ENCODE measurements at regions not wholly inside any gene's neighbourhood (a gene's known extent, or its start where the extent isn't known, plus 50 kb on each side); places are given as distances from the start of the nearest gene placed in this dataset.
A peak's percentile ranks its signal among the peaks of the same experiment; 100 is the strongest.

- CTCF ChIA-PET, result interaction anchor here (1.1 kb wide), 1 partner anchor 9 kb away, joined by 3 read pairs; no protein-coding TSS in a partner anchor
- H3K27me3 ChIP-seq (replicated peaks in 2 of 5; ENCODE audit: control insufficient read depth in 4 of 5, insufficient read depth in 5 of 5, low read length in 4 of 5), result no peaks in the 10 kb centered on the region
- POLR2A ChIA-PET, result no interaction called here
- H3K4me3 ChIP-seq (ENCODE audit: control insufficient read depth in 1 of 7, extremely low read depth in 1 of 7, insufficient read depth in 4 of 7, low read depth in 2 of 7, low read length in 6 of 7), result no peak overlapping the region
- peaks cover 4 to 35% (median 20%) of the 10 kb centered on the region in 4 experiments for H3K4me1 ChIP-seq (ENCODE audit: control extremely low read depth in 1 of 4, control insufficient read depth in 4 of 4, insufficient read depth in 4 of 4, low read length in 3 of 4)
- H3K36me3 ChIP-seq (ENCODE audit: control insufficient read depth in 4 of 4, insufficient read depth in 4 of 4, low read length in 3 of 4), result no peaks in the 10 kb centered on the region
- DNase-seq, result no peak
- H3K27ac ChIP-seq (ENCODE audit: insufficient read depth in 1 of 2, low read depth in 1 of 2, low read length in 2 of 2, poor library complexity in 1 of 2, severe bottlenecking in 2 of 2), result no peak overlapping the region
- H3K9me3 ChIP-seq (ENCODE audit: control extremely low read depth in 1 of 5, control insufficient read depth in 4 of 5, insufficient read depth in 2 of 5, low read depth in 1 of 5, low read length in 4 of 5), result peaks cover 0 to 4% (median 0%) of the 10 kb centered on the region in 5 experiments
These were observed 195.0 kb upstream of the PRPS1L1 start for GRCh38 chr7:18222636-18223035.

DNA sequence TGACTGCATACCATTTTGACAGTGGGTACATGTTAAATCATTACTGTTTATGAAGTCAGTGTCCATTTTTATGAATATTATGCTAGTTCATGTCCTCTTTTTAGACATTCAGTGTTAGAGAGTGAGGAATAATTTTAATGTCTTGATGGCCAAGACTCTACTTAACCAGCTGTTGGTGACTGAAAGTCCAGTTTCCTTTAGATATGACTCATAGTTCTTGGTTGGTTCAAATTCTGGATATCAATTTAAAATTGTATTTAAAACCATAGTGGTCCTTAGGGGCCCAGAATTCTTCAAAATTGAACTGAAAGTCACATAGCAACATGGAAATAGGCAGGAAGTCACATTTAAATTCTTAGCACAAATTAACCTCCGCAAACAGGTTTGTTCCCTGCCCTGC is 196.5 kb upstream of the PRPS1L1 start:
- H3K4me3 ChIP-seq (ENCODE audit: control insufficient read depth in 1 of 7, extremely low read depth in 1 of 7, insufficient read depth in 4 of 7, low read depth in 2 of 7, low read length in 6 of 7), result no peak overlapping the region
- CTCF ChIA-PET, result interaction anchor here (1.0 to 1.5 kb wide), 2 partner anchors 23 to 73 kb away, joined by 3 read pairs; no protein-coding TSS in a partner anchor

DNA sequence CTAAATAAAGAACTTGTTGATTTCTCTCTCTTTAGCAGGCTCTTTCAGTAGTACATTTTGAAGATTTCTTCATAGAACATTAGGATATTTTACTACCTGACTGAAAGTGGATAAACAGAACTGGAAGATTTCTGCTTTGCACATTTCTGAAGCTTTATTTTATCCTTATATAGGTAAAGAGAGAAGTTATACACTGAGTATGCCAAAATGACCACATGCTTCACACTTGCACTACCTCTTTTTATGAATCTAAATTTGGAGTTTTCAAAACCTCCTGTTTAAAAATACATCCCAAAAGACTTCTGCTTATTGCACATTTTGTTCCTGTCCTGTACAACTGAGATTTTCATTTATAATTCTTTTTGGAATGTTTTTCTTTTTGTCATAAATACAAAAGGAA is 197.4 kb upstream of the PRPS1L1 start:
- Histone ChIP-seq H3K4me1 (ENCODE audit: control extremely low read depth in 1 of 4, control insufficient read depth in 4 of 4, insufficient read depth in 4 of 4, low read length in 3 of 4) (peaks cover 4 to 35% (median 18%) of the 10 kb centered on the region in 4 experiments), H3K27me3 (replicated peaks in 2 of 5; ENCODE audit: control insufficient read depth in 4 of 5, insufficient read depth in 5 of 5, low read length in 4 of 5) (no peaks in the 10 kb centered on the region), H3K4me3 (ENCODE audit: control insufficient read depth in 1 of 7, extremely low read depth in 1 of 7, insufficient read depth in 4 of 7, low read depth in 2 of 7, low read length in 6 of 7) (no peak overlapping the region), H3K36me3 (ENCODE audit: control insufficient read depth in 4 of 4, insufficient read depth in 4 of 4, low read length in 3 of 4) (no peaks in the 10 kb centered on the region), H3K9me3 (ENCODE audit: control extremely low read depth in 1 of 5, control insufficient read depth in 4 of 5, insufficient read depth in 2 of 5, low read depth in 1 of 5, low read length in 4 of 5) (no peaks in the 10 kb centered on the region), H3K27ac (ENCODE audit: insufficient read depth in 1 of 2, low read depth in 1 of 2, low read length in 2 of 2, poor library complexity in 1 of 2, severe bottlenecking in 2 of 2) (no peak overlapping the region)
- CTCF ChIA-PET, result interaction anchor here (1.5 kb wide), 1 partner anchor 72 kb away, joined by 3 read pairs; no protein-coding TSS in a partner anchor
- POLR2A ChIA-PET, result no interaction called here
- peak in 2 of 3 donors; percentile 49 to 60 for DNase-seq

More for the DNA sequence above, 196.5 kb upstream of the PRPS1L1 start:
- DNase-seq, result no peak
- Histone ChIP-seq H3K36me3 (ENCODE audit: control insufficient read depth in 4 of 4, insufficient read depth in 4 of 4, low read length in 3 of 4) (no peaks in the 10 kb centered on the region), H3K27ac (ENCODE audit: insufficient read depth in 1 of 2, low read depth in 1 of 2, low read length in 2 of 2, poor library complexity in 1 of 2, severe bottlenecking in 2 of 2) (no peak overlapping the region), H3K27me3 (replicated peaks in 2 of 5; ENCODE audit: control insufficient read depth in 4 of 5, insufficient read depth in 5 of 5, low read length in 4 of 5) (no peaks in the 10 kb centered on the region), H3K9me3 (ENCODE audit: control extremely low read depth in 1 of 5, control insufficient read depth in 4 of 5, insufficient read depth in 2 of 5, low read depth in 1 of 5, low read length in 4 of 5) (no peaks in the 10 kb centered on the region), H3K4me1 (ENCODE audit: control extremely low read depth in 1 of 4, control insufficient read depth in 4 of 4, insufficient read depth in 4 of 4, low read length in 3 of 4) (peaks cover 4 to 35% (median 20%) of the 10 kb centered on the region in 4 experiments)
- POLR2A ChIA-PET, result interaction anchor here (0.7 kb wide), 1 partner anchor 10 kb away, joined by 3 read pairs; no protein-coding TSS in a partner anchor
- WGBS (ENCODE audit: insufficient coverage), result 100% methylated on average over 1 of the region's 1 CpG

GRCh38 chr7:18226598-18226997 is 199.0 kb upstream of the PRPS1L1 start:
- POLR2A ChIA-PET, result no interaction called here
- Histone ChIP-seq H3K27ac (ENCODE audit: insufficient read depth in 1 of 2, low read depth in 1 of 2, low read length in 2 of 2, poor library complexity in 1 of 2, severe bottlenecking in 2 of 2) (no peak overlapping the region), H3K4me3 (ENCODE audit: control insufficient read depth in 1 of 7, extremely low read depth in 1 of 7, insufficient read depth in 4 of 7, low read depth in 2 of 7, low read length in 6 of 7) (no peak overlapping the region), H3K36me3 (ENCODE audit: control insufficient read depth in 4 of 4, insufficient read depth in 4 of 4, low read length in 3 of 4) (no peaks in the 10 kb centered on the region), H3K27me3 (replicated peaks in 2 of 5; ENCODE audit: control insufficient read depth in 4 of 5, insufficient read depth in 5 of 5, low read length in 4 of 5) (no peaks in the 10 kb centered on the region), H3K9me3 (ENCODE audit: control extremely low read depth in 1 of 5, control insufficient read depth in 4 of 5, insufficient read depth in 2 of 5, low read depth in 1 of 5, low read length in 4 of 5) (no peaks in the 10 kb centered on the region), H3K4me1 (ENCODE audit: control extremely low read depth in 1 of 4, control insufficient read depth in 4 of 4, insufficient read depth in 4 of 4, low read length in 3 of 4) (peaks cover 3 to 30% (median 15%) of the 10 kb centered on the region in 4 experiments)
- DNase-seq, result no peak
- WGBS (ENCODE audit: insufficient coverage), result 96% methylated on average over 2 of the region's 2 CpGs
- CTCF ChIA-PET, result no interaction called here

DNA sequence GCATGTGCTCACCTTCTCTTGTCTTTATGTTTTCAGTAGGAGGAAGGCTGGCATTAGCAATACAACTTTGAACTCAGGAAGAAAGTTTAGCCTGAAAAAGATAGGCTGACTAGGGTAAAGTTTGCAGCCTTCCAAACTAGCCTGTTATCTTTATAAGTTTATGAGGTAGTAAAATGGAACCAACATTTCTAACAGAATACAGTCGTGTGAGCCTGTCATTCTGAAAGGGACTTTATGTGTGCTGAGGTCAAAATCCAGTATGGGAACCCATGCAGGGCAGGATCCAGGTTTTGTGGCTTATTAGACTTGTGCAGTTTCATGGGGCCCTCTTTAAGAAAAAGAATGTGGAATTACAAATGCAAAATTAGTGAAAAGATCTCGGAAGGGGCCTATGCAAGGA is 201.0 kb upstream of the PRPS1L1 start:
- no peak overlapping the region for H3K4me3 ChIP-seq (ENCODE audit: control insufficient read depth in 1 of 7, extremely low read depth in 1 of 7, insufficient read depth in 4 of 7, low read depth in 2 of 7, low read length in 6 of 7)

DNA sequence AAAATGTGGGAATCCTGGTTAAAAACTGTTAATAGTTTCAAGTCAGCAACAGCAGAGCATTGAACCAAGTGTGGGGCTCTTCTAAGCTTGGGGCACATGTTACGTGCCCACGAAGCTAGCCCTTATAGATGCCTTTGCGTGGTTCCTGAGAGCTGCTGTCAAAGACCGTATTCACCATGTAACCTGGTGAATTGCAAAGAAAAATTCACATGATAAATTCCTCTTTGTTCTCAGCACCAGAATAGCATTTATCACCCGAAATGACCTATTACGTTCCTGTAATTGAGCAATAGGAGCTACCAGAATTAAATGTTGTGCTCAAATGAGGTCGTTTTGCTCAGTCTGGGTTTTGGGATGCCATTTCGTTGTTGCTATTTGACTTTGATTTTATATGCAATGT is 202.6 kb upstream of the PRPS1L1 start:
- DNase-seq, result no peak
- CTCF ChIA-PET, result interaction anchor here (0.5 to 1.0 kb wide), 3 partner anchors 10 to 50 kb away, joined by 3 read pairs; no protein-coding TSS in a partner anchor
- 100% methylated on average over 7 of the region's 8 CpGs for WGBS (ENCODE audit: insufficient coverage)
- Histone ChIP-seq H3K27ac (ENCODE audit: insufficient read depth in 1 of 2, low read depth in 1 of 2, low read length in 2 of 2, poor library complexity in 1 of 2, severe bottlenecking in 2 of 2) (no peak overlapping the region), H3K4me3 (ENCODE audit: control insufficient read depth in 1 of 7, extremely low read depth in 1 of 7, insufficient read depth in 4 of 7, low read depth in 2 of 7, low read length in 6 of 7) (no peak overlapping the region), H3K4me1 (ENCODE audit: control extremely low read depth in 1 of 4, control insufficient read depth in 4 of 4, insufficient read depth in 4 of 4, low read length in 3 of 4) (peaks cover 0 to 6% (median under 1%) of the 10 kb centered on the region in 4 experiments), H3K27me3 (replicated peaks in 2 of 5; ENCODE audit: control insufficient read depth in 4 of 5, insufficient read depth in 5 of 5, low read length in 4 of 5) (no peaks in the 10 kb centered on the region), H3K9me3 (ENCODE audit: control extremely low read depth in 1 of 5, control insufficient read depth in 4 of 5, insufficient read depth in 2 of 5, low read depth in 1 of 5, low read length in 4 of 5) (no peaks in the 10 kb centered on the region), H3K36me3 (ENCODE audit: control insufficient read depth in 4 of 4, insufficient read depth in 4 of 4, low read length in 3 of 4) (no peaks in the 10 kb centered on the region)
- POLR2A ChIA-PET, result no interaction called here

More for the DNA sequence above, 201.0 kb upstream of the PRPS1L1 start:
- Histone ChIP-seq H3K36me3 (ENCODE audit: control insufficient read depth in 4 of 4, insufficient read depth in 4 of 4, low read length in 3 of 4) (no peaks in the 10 kb centered on the region), H3K27me3 (replicated peaks in 2 of 5; ENCODE audit: control insufficient read depth in 4 of 5, insufficient read depth in 5 of 5, low read length in 4 of 5) (no peaks in the 10 kb centered on the region), H3K27ac (ENCODE audit: insufficient read depth in 1 of 2, low read depth in 1 of 2, low read length in 2 of 2, poor library complexity in 1 of 2, severe bottlenecking in 2 of 2) (no peak overlapping the region), H3K4me1 (ENCODE audit: control extremely low read depth in 1 of 4, control insufficient read depth in 4 of 4, insufficient read depth in 4 of 4, low read length in 3 of 4) (peaks cover 0 to 21% (median 5%) of the 10 kb centered on the region in 4 experiments), H3K9me3 (ENCODE audit: control extremely low read depth in 1 of 5, control insufficient read depth in 4 of 5, insufficient read depth in 2 of 5, low read depth in 1 of 5, low read length in 4 of 5) (no peaks in the 10 kb centered on the region)
- ChIA-PET POLR2A (no interaction called here), CTCF (no interaction called here)
- DNase-seq, result no peak
- WGBS (ENCODE audit: insufficient coverage), result 100% methylated on average over 1 of the region's 2 CpGs

- H3K27ac ChIP-seq (ENCODE audit: insufficient read depth in 1 of 2, low read depth in 1 of 2, low read length in 2 of 2, poor library complexity in 1 of 2, severe bottlenecking in 2 of 2), result no peak overlapping the region
- H3K9me3 ChIP-seq (ENCODE audit: control extremely low read depth in 1 of 5, control insufficient read depth in 4 of 5, insufficient read depth in 2 of 5, low read depth in 1 of 5, low read length in 4 of 5), result peaks cover 0 to 3% (median 0%) of the 10 kb centered on the region in 5 experiments
- peaks cover 0 to 3% (median 0%) of the 10 kb centered on the region in 4 experiments for H3K4me1 ChIP-seq (ENCODE audit: control extremely low read depth in 1 of 4, control insufficient read depth in 4 of 4, insufficient read depth in 4 of 4, low read length in 3 of 4)
- DNase-seq, result no peak
- H3K27me3 ChIP-seq (replicated peaks in 2 of 5; ENCODE audit: control insufficient read depth in 4 of 5, insufficient read depth in 5 of 5, low read length in 4 of 5), result no peaks in the 10 kb centered on the region
- POLR2A ChIA-PET, result no interaction called here
- WGBS (ENCODE audit: insufficient coverage), result 100% methylated on average over 1 of the region's 4 CpGs
- H3K4me3 ChIP-seq (ENCODE audit: control insufficient read depth in 1 of 7, extremely low read depth in 1 of 7, insufficient read depth in 4 of 7, low read depth in 2 of 7, low read length in 6 of 7), result no peak overlapping the region
- H3K36me3 ChIP-seq (ENCODE audit: control insufficient read depth in 4 of 4, insufficient read depth in 4 of 4, low read length in 3 of 4), result no peaks in the 10 kb centered on the region
- CTCF ChIA-PET, result no interaction called here
These were observed 204.2 kb upstream of the PRPS1L1 start for GRCh38 chr7:18231854-18232253.

All from common myeloid progenitor, CD34-positive (primary cell).